HEK293T (cell line): ENCODE measurements at regions not wholly inside any gene's neighbourhood (a gene's known extent, or its start where the extent isn't known, plus 50 kb on each side); places are given as distances from the start of the nearest gene placed in this dataset.

Experiments used
- CTCF ChIA-PET: fragments of 350-600 bp; formaldehyde crosslinking; extraction: SDS; loops from one replicate; lab custom pipeline; 2021; ENCODE audit warnings: antibody characterized with exemption, inconsistent platforms; lab: Yijun Ruan, JAX
- POLR2A ChIA-PET: fragments of 350-600 bp; formaldehyde crosslinking; extraction: SDS; loops from one replicate; lab custom pipeline; 2020; ENCODE audit warnings: antibody characterized with exemption, inconsistent platforms; lab: Yijun Ruan, JAX
- DNase-seq: peaks from one replicate; pipeline ENCODE4 v3.0.0; 2012; ENCODE audit warnings: mixed read lengths; ENCODE audit errors: extremely low spot score
- ARNT ChIP-seq: fragments of 450-650 bp; IDR thresholded peaks from 2 replicates; pipeline ENCODE4 v1.6.1; 2017; ENCODE audit warnings: mild to moderate bottlenecking
- BHLHE40 ChIP-seq: fragments of 450-650 bp; IDR thresholded peaks from 2 replicates; pipeline ENCODE4 v1.6.1; 2016; ENCODE audit warnings: mild to moderate bottlenecking, moderate library complexity, borderline replicate concordance
- CTBP1 ChIP-seq: fragments of 450-650 bp; IDR thresholded peaks from 2 replicates; pipeline ENCODE4 v1.6.1; 2016; ENCODE audit warnings: borderline replicate concordance
- ELF4 ChIP-seq: fragments of 450-650 bp; IDR thresholded peaks from 2 replicates; pipeline ENCODE4 v1.6.1; 2017; ENCODE audit warnings: antibody characterized with exemption
- FOXA1 ChIP-seq: fragments of 450-650 bp; IDR thresholded peaks from 2 replicates; pipeline ENCODE4 v1.6.1; 2016; ENCODE audit warnings: mild to moderate bottlenecking
- FOXK2 ChIP-seq: fragments of 450-650 bp; IDR thresholded peaks from 2 replicates; pipeline ENCODE4 v1.6.1; 2016; ENCODE audit warnings: mild to moderate bottlenecking
- FOXM1 ChIP-seq: fragments of 450-650 bp; IDR thresholded peaks from 2 replicates; pipeline ENCODE4 v1.6.1; 2017; ENCODE audit warnings: mild to moderate bottlenecking, borderline replicate concordance
- HDGF ChIP-seq: fragments of 450-650 bp; IDR thresholded peaks from 2 replicates; pipeline ENCODE4 v1.6.1; 2017; ENCODE audit warnings: antibody characterized with exemption, borderline replicate concordance
- L3MBTL2 ChIP-seq: fragments of 450-650 bp; conservative IDR thresholded peaks from 2 replicates; pipeline ENCODE4 v1.6.1; 2016; ENCODE audit warnings: mild to moderate bottlenecking
- LEF1 ChIP-seq: fragments of 450-650 bp; IDR thresholded peaks from 2 replicates; pipeline ENCODE4 v1.6.1; 2017; ENCODE audit warnings: mild to moderate bottlenecking, borderline replicate concordance
- NFRKB ChIP-seq: fragments of 450-650 bp; IDR thresholded peaks from 2 replicates; pipeline ENCODE4 v1.6.1; 2016; ENCODE audit warnings: mild to moderate bottlenecking, moderate library complexity
- PKNOX1 ChIP-seq: fragments of 450-650 bp; IDR thresholded peaks from 2 replicates; pipeline ENCODE4 v1.6.1; 2016
- SP1 ChIP-seq: fragments of 450-650 bp; IDR thresholded peaks from 2 replicates; pipeline ENCODE4 v1.6.1; 2017
- SUZ12 ChIP-seq: fragments of 450-650 bp; IDR thresholded peaks from 2 replicates; pipeline ENCODE4 v1.6.1; 2016; ENCODE audit warnings: mild to moderate bottlenecking
- TARDBP ChIP-seq: fragments of 450-650 bp; IDR thresholded peaks from 2 replicates; pipeline ENCODE4 v1.6.1; 2016
- ZNF384 ChIP-seq: fragments of 450-650 bp; IDR thresholded peaks from 2 replicates; pipeline ENCODE4 v1.6.1; 2016

DNA sequence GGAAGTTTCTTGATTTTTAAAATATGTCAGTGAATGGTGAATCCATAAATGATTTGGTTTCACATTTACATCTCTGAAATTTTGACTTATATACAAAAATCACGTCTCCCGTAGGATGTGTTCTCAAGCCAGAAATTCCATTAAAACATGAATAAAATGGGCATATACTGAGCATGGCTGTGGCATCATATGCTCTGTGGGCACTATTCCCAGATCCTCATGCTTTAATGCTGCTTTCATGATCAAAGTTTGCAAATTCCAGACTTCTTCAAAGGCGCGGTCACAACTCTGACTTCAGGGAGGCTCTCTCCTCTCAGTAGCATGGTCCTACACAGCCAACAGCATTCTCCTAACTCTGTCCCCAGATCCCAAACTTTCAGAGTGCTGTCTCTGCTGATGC is 723.2 kb downstream of the TAF11L14 start:
- TF ChIP-seq HDGF (no peak), NFRKB (no peak), FOXK2 (no peak), PKNOX1 (no peak), L3MBTL2 (no peak), ZNF384 (no peak), CTBP1 (no peak)
- POLR2A ChIA-PET: no interaction called here
- CTCF ChIA-PET: no interaction called here
- DNase-seq: no peak

DNA sequence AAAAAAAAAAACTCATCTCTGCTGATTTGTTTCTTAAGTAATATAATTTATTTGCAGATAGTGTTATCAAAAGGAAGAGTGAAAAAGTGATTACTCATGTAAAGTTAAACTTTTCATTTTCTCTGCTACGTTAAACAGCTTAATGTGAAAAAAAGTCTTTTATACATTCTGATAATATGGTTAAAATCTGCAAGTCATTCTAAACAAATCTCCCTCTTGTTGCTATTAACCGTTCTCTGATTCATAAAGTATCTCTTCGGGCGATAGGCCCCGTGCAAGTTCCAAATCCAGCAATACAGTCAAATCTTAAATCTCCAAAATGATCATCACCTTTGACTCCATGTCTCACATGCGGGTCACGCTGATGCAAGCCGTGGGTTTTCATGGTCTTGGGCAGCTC is 732.0 kb downstream of the TAF11L14 start:
- TF ChIP-seq HDGF: no peak
- TF ChIP-seq SUZ12: no peak
- TF ChIP-seq ELF4: no peak
- no peak for TF ChIP-seq CTBP1
- no peak for TF ChIP-seq L3MBTL2
- no peak for TF ChIP-seq FOXM1
- no peak for TF ChIP-seq ARNT
- no peak for TF ChIP-seq NFRKB
- no peak for TF ChIP-seq TARDBP
- no peak for TF ChIP-seq ZNF384
- TF ChIP-seq SP1: no peak
- TF ChIP-seq FOXK2: no peak
- no peak for TF ChIP-seq LEF1
- TF ChIP-seq BHLHE40: no peak
- TF ChIP-seq PKNOX1: no peak
- TF ChIP-seq FOXA1: no peak
- POLR2A ChIA-PET: no interaction called here
- DNase-seq: no peak
- CTCF ChIA-PET: no interaction called here

DNA sequence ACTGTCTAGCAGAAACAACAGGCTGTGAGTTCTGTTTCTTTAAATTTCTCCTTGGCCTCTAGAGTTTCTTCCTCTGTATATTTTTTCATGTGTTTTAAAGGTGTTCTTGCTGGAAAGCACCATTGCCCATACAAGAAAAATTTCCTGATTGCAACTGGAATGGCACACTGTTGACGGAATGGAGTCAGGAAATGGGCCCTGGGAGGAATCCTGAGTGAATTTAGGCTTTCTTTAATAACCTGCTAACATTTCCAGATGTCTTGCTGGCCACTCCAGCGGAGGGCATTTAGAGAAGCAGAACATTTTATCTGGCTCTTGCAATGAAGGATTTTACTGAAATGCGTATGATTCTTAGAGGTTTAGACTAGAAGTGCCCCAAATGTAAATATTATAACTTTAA is 736.3 kb downstream of the TAF11L14 start:
- no peak for DNase-seq
- POLR2A ChIA-PET: no interaction called here
- TF ChIP-seq SUZ12 (no peak), FOXK2 (no peak), FOXA1 (no peak), LEF1 (no peak), HDGF (no peak), ARNT (no peak), BHLHE40 (no peak)
- CTCF ChIA-PET: no interaction called here

- no peak for TF ChIP-seq PKNOX1
- TF ChIP-seq NFRKB: no peak
- TF ChIP-seq L3MBTL2: no peak
- TF ChIP-seq FOXM1: no peak
- TF ChIP-seq FOXA1: no peak
- no peak for TF ChIP-seq ARNT
- TF ChIP-seq FOXK2: no peak
- TF ChIP-seq HDGF: no peak
- no peak for TF ChIP-seq ZNF384
- TF ChIP-seq CTBP1: no peak
- TF ChIP-seq TARDBP: no peak
- no peak for TF ChIP-seq SP1
- TF ChIP-seq SUZ12: no peak
- ChIA-PET CTCF (no interaction called here), POLR2A (no interaction called here)
- DNase-seq: no peak
Observed at GRCh38 chr5:18375641-18376040, 741.4 kb downstream of the TAF11L14 start.

GRCh38 chr5:18378066-18378465 is 743.8 kb downstream of the TAF11L14 start:
- CTCF ChIA-PET: interaction anchor here (0.7 to 1.0 kb wide), 2 partner anchors 16 to 958 kb away, joined by 3 to 5 read pairs; no protein-coding TSS in a partner anchor
- POLR2A ChIA-PET: no interaction called here
- no peak for DNase-seq

GRCh38 chr5:18379189-18379588 is 744.9 kb downstream of the TAF11L14 start:
- TF ChIP-seq FOXM1 (no peak), LEF1 (no peak), TARDBP (no peak), ZNF384 (no peak), ELF4 (no peak), PKNOX1 (no peak), ARNT (no peak), SP1 (no peak), NFRKB (no peak)
- no peak for DNase-seq
- POLR2A ChIA-PET: no interaction called here
- CTCF ChIA-PET: no interaction called here

More at GRCh38 chr5:18378066-18378465, 743.8 kb downstream of the TAF11L14 start:
- TF ChIP-seq BHLHE40: no peak
- TF ChIP-seq SUZ12: no peak
- TF ChIP-seq ELF4: no peak
- no peak for TF ChIP-seq CTBP1
- TF ChIP-seq FOXK2: no peak
- no peak for TF ChIP-seq TARDBP
- TF ChIP-seq SP1: no peak
- no peak for TF ChIP-seq FOXM1
- no peak for TF ChIP-seq ZNF384
- no peak for TF ChIP-seq LEF1
- no peak for TF ChIP-seq NFRKB
- no peak for TF ChIP-seq FOXA1
- TF ChIP-seq HDGF: no peak
